Stimulated activated CD8-positive, alpha-beta memory T cell treated with anti-CD3 and anti-CD28 coated beads, Interleukin-15, amount 100 ng/mL, for 48 hours (primary cell): ENCODE measurements at regions not wholly inside any gene's neighbourhood (a gene's known extent, or its start where the extent isn't known, plus 50 kb on each side); places are given as distances from the start of the nearest gene placed in this dataset.
A peak's percentile ranks its signal among the peaks of the same experiment; 100 is the strongest.

Experiments used
- DNase-seq, 2 donors: peaks; one replicate each; pipeline ENCODE4 v3.0.0-alpha.2; 2020; ENCODE audit warnings: low read depth in 2 of 2

GRCh38 chr12:4822572-4822971, 87.1 kb upstream of the KCNA1 start:
- no peak for DNase-seq

DNA sequence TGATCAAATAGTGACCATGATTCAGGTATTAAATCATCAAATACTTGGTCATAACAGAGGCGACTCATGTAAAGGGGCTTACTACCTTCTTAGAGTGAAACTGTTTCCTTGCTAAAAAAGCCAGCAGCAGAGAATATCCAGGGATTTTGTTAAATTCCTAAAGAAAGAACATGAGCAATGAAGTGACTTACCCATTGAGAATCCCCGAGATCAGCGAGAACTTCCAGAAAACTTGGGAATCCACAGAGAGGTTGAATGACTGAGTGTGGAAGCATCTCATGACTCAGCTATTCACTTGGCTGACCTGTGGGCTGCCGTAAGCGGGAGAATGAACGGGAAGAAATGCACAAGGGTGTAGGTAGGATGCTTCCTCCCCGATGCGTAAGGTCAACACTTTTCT, 85.3 kb upstream of the KCNA1 start:
- DNase-seq, result no peak

GRCh38 chr12:4825011-4825858, 84.5 kb upstream of the KCNA1 start:
- no peak for DNase-seq

- no peak for DNase-seq
Observed at GRCh38 chr12:4826909-4827308, 82.8 kb upstream of the KCNA1 start.

- no peak for DNase-seq
Observed at GRCh38 chr12:4828176-4828575, 81.5 kb upstream of the KCNA1 start.

GRCh38 chr12:4829161-4829792, 80.4 kb upstream of the KCNA1 start:
- no peak for DNase-seq

DNA sequence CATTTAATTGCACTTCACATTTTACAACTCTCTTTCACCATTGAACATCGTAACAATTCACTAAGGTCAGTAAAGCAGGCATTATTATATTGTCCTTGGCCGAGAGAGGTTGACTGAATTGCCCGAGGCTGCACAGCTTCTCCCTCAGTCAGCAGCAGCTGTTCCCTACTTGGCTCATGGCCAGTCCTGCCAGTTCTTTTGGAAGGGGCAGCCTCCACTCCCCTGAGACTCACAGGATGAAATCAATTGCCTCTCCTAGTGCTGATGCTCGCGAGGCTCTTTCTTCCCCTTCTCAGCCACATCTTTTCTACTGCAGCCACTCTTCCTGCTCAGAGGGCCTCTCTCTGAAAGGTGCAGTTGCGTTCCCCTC, 79.9 kb upstream of the KCNA1 start:
- no peak for DNase-seq

- DNase-seq, result no peak
Observed at GRCh38 chr12:4830556-4831210, 79.0 kb upstream of the KCNA1 start.

GRCh38 chr12:4833053-4833452, 76.7 kb upstream of the KCNA1 start:
- DNase-seq, result no peak

- DNase-seq, result no peak
Observed at GRCh38 chr12:4833524-4833923, 76.2 kb upstream of the KCNA1 start.

DNA sequence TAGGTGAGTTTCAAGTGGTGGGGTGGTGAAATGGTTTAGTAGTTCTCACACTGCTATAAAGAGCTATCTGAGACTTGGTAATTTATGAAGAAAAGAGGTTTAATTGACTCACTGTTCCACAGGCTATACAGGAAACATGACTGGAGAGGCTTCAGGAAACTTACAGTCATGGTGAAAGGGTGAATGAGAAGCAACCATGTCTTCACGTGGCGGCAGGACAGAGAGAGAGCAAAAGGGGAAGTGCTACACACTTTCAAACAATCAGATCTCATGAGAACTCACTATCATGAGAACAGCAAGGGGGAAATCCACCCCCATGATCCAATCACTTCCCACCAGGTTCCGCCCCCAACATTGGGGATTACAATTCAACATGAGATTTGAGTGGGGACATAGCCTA, 67.3 kb upstream of the KCNA1 start:
- DNase-seq, result peak in 1 of 2 donors; percentile 12

DNA sequence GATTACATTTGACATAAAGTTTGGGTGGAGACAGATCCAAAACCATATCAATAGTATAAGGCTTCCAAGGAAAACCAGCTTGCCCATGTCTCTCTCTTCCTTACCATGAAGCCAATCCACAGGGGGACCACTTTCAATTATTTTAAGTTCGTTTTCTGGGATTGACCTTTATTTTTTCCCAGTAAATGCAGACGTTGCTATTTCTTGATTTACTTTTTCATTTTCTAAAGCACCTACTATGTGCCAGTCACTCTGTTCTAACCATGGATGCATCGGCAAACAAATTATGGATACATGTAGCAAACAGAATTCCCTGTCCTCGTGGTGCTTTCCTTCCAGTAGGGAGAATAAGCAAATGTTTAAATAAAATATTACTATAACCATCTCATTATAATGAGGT, 65.8 kb upstream of the KCNA1 start:
- no peak for DNase-seq

DNA sequence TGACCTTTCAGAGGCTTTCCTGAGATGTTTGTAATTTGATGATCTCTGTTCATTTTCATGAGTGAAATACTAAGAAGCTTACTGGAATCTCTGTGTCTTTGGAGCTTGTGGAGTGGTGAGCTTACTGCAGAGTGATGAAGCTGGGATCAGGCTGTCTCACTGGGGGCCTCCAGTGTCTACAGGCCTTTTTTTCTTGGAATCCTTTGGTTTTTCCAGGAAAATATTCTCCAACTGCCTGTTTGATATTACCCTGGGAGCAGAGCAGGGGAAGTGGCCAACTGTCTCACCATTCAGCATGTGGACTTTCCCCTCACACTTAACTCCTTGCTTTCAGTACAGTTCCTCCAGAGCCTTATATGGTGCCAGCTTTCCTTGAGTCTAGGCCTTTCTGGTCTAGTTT, 62.0 kb upstream of the KCNA1 start:
- DNase-seq, result no peak

GRCh38 chr12:4849115-4849541, 60.6 kb upstream of the KCNA1 start:
- no peak for DNase-seq

DNA sequence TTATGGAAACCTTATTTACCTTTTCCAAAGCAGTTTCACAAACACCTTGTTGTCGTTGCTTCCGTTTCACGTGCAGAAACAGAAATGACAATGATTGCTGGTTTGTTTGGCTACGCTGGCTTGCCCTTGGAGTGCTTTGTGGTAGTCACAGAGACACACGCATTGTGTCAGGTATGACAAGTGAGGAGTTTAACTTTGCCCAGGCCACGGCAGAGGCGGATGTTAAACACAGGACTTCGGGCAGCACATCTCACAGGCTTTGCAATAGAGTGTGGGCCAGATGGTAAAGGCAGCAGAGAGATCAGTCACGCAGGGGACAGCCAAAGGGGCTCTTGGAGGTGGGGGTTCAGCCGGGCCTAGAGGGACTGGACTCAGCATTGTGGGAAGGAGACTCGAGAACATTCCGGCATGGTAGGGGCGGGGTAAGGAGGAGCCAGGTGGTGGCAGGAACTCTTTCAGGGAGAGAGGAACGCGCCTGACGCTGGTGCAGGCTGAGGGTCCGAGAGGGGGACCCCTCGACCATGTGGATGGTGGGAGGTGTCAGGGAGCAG, 59.8 kb upstream of the KCNA1 start:
- no peak for DNase-seq

DNA sequence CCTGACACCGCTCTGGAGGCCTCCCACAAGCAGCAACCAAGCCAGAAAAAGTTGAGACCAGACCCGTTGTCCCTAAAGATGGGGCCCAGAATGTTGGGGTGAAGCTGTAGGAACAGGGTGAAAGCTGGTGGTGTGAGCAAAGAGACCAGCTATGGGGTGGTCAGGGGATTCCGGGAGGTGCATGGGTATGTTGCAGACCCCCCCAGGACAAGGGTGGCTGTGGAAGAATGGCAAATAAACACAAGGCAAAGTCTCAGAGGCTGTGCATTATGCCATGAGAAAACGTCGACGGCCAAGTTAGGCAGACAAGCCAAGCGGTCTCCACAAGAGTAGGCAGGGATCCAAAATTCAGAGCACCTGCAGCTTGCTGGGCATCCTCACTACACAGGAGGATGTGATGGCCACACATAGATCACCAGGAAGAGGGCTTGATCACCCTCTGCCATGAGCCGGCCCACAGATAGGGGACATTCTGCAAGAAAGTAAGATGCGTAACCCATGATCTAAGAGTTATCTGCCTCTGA, 58.8 kb upstream of the KCNA1 start:
- DNase-seq, result no peak

- no peak for DNase-seq
Observed at GRCh38 chr12:4852308-4852707, 57.4 kb upstream of the KCNA1 start.

GRCh38 chr12:4852911-4853310, 56.8 kb upstream of the KCNA1 start:
- DNase-seq, result no peak

DNA sequence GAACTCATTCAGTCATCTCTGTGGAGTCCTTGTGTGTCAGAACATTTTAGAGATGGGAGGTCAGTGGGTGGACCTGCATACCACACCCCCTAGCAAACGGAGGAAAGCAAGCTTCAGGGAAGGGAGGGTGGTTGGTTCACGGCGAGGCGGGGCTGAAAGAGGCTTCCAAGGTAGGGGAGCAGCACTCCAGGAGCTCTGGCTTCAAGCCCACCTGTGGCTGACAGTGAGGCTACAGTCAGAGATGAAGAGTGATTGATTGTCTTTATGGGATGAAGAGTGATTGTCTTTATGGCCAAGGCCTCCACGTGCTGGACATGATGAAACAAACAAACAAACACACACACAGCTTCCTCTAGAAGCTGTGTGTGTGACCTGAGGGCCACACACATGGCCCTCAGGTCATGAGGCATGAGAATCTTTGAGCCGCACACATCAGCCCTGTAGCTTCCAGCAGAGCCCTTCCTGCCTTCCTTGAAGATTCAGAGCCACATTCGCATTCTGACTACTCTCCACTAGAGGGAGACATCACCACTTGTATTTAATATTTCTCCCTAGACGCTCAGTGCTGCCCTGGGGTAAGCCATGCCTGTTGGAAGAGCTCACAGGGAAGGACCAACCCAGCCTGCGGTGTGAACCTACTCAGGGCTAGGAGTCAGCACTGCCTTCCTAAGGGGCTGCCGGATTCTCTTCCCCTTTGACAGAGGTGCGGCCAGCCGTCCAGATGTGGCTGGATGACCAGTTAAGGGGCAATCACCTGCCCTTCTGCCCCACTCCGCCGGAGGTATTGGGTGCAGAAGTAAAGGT, 54.4 kb upstream of the KCNA1 start:
- DNase-seq, result peak; percentile 2 to 11

DNA sequence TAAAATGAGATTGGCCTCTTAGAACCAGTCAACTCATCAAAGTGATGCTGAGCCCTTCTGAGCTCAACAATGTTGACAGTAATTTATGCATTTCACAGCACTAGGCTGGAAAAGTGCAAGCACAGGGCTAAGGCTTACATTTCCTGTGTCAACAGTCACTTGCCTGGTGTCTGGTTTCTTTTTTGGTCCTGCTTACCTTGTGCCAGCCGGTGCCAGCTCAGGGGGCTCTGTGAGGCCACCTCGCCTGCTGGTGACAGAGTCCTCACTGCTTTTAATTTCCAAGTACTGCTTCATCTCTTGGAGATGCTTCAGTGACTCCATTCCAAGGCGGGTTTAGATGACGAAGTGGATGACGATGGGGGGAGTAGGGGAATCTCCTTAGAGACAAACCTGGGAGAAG, 53.1 kb upstream of the KCNA1 start:
- no peak for DNase-seq

DNA sequence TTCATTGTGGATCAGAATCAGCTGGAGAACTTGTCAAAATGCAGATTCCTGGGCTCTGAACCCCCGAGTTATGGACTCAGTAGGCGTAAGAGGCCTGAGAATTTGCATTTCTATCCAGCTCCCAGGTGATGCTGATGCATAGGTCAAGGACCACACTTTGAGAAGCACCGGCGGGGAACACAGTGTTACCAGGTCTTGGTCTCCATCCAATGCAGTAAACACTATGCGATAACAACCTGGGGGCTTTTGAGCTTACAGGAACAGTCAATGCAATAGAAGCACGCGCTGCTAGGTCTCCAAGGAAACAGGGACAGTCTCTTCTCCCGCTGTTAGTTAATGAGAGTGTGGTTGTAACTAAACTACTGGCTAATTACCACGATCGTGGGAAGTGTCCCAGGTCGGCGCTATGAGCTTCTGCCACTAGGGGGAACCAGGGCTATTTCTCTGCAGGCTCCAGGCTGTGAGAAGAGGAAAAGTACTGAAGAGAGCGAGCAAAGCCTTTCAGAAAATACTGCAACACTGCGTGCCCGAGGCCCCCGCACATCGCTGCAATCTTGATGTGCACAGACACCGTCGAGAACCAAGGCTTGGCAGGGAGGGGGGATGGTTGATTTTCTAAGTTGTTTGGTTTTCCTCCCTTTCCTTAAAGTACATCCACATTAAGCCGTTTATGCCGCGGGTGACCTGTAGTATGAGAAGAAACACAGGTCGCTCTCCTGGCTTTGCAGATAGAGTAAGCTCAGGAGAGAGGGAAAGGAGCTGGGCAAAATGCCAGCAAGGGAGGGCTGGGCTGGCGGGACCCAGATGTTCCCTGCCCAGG, 52.0 kb upstream of the KCNA1 start:
- peak; percentile 54 to 57 for DNase-seq
